Sigmoid colon (tissue), 6 donors: ENCODE measurements at regions not wholly inside any gene's neighbourhood (a gene's known extent, or its start where the extent isn't known, plus 50 kb on each side); places are given as distances from the start of the nearest gene placed in this dataset.

ENCODE experiments used
- DNase-seq: peaks from one replicate; pipeline ENCODE4 v3.0.0-alpha.2; 2019
- H3K27ac ChIP-seq, 4 donors: fragments of 200-600 bp; sonication (generic); one replicate each; pipeline ENCODE4 v1.5.1; 2016 to 2019; ENCODE audit warnings: mild to moderate bottlenecking in 1 of 4
- H3K27me3 ChIP-seq, 3 donors: fragments of 200-600 bp; sonication (generic); one replicate each; pipeline ENCODE4 v1.5.1; 2019; ENCODE audit warnings: mild to moderate bottlenecking in 1 of 3
- H3K36me3 ChIP-seq, 4 donors: fragments of 200-600 bp; sonication (generic); one replicate each; pipeline ENCODE4 v1.5.1; 2016 to 2019
- H3K4me1 ChIP-seq, 4 donors: fragments of 200-600 bp; sonication (generic); one replicate each; pipeline ENCODE4 v1.5.1; 2017 to 2019
- H3K4me3 ChIP-seq, 4 donors: fragments of 200-600 bp; sonication (generic); one replicate each; pipeline ENCODE4 v1.5.1; 2017 to 2019; ENCODE audit warnings: mild to moderate bottlenecking in 2 of 4, moderate library complexity in 1 of 4
- H3K9me3 ChIP-seq, 4 donors: fragments of 200-600 bp in 3 of 4; sonication (generic) in 3 of 4; one replicate each; pipeline versions ENCODE4 v1.5.1 to v1.6.1; 2013 to 2019
- EP300 ChIP-seq, 4 donors: sonication (generic); formaldehyde crosslinking; IDR thresholded peaks; one replicate each; pipeline ENCODE4 v1.6.1; 2017; ENCODE audit warnings: antibody characterized with exemption in 4 of 4
- POLR2A ChIP-seq, 2 donors: fragments of 450-650 bp; IDR thresholded peaks; one replicate each; pipeline ENCODE4 v1.6.1; 2016; ENCODE audit warnings: antibody characterized with exemption in 2 of 2, mild to moderate bottlenecking in 2 of 2, moderate library complexity in 2 of 2
- POLR2AphosphoS5 ChIP-seq, 4 donors: sonication (generic); formaldehyde crosslinking; IDR thresholded peaks; one replicate each; pipeline ENCODE4 v1.6.1; 2017; ENCODE audit warnings: antibody characterized with exemption in 4 of 4
- WGBS, 2 donors: extraction: QIAGEN DNeasy Blood & Tissue Kit; methylation state at CpG; one replicate each; pipeline ENCODE4 v1.1.7; 2013; 5-methylcytosine and 5-hydroxymethylcytosine counted together
- intact Hi-C: fragments of 100-400 bp; cut with DNase I; formaldehyde crosslinking; loops from one replicate; pipeline ENCODE4 v1.15.1; 2023
- TF ChIP-seq, protein P1 (sequence below), 4 experiments: fragments of 450-650 bp in 3 of 4; fragments of 200-600 bp in 1 of 4; IDR thresholded peaks; one replicate each; pipeline ENCODE4 v1.5.1; 2016 to 2019; ENCODE audit warnings: antibody characterized with exemption in 4 of 4, mild to moderate bottlenecking in 3 of 4, moderate library complexity in 2 of 4
- donor health status: healthy with polysubstance abuse.
- donor health status: healthy.

DNA sequence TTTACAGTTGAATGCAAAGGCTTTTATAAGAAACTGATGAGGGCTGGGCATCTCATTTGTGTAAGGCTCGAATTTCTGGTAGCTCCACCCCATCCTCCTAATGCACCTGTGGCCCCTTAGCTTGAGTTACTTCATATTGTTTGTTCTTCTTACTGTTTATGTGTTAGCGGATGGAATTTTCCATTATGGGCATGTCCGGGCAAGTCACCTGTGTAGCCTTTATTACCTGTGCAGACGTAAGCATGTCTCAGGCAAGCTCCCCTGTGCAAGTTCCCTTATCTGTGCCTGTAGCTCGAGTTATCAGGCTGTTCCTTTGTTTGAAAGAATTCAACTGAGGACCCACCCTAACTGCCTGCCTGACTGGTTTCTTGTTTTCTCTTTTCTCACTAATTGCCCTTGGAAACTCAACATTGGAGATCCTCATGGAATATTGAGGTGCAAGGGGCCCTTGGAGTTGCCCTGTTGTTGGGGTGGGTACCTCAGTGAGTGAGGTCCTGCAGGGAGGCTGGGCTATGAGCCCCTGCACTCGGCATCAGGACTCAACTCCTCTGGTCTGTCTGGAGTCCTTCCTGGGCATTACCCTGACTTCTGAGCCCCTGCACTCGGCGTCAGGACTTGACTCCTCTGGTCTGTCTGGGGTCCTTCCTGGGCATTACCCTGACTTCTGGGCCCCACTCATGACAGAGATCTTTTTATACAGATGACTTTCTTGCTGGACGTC lies 207.9 kb upstream of the SULF2 start:
- H3K36me3 ChIP-seq = no peaks in the 10 kb centered on the region
- 55 to 77% methylated on average over 9 of the region's 9 CpGs for WGBS, 2 donors
- intact Hi-C loops = no loop called here
- no peak overlapping the region for H3K27ac ChIP-seq
- no peaks in the 10 kb centered on the region for H3K27me3 ChIP-seq
- peaks cover 0 to 6% (median 1%) of the 10 kb centered on the region in 4 donors for H3K9me3 ChIP-seq
- H3K4me1 ChIP-seq = peaks cover 0 to 9% (median 0%) of the 10 kb centered on the region in 4 donors
- H3K4me3 ChIP-seq = no peak overlapping the region
- no peak for DNase-seq
- TF ChIP-seq EP300 (IDR thresholded peaks at IDR 0.05) (no peak), POLR2A (IDR thresholded peaks at IDR 0.05) (no peak), POLR2AphosphoS5 (IDR thresholded peaks at IDR 0.05) (no peak)
- TF ChIP-seq, protein P1, sequence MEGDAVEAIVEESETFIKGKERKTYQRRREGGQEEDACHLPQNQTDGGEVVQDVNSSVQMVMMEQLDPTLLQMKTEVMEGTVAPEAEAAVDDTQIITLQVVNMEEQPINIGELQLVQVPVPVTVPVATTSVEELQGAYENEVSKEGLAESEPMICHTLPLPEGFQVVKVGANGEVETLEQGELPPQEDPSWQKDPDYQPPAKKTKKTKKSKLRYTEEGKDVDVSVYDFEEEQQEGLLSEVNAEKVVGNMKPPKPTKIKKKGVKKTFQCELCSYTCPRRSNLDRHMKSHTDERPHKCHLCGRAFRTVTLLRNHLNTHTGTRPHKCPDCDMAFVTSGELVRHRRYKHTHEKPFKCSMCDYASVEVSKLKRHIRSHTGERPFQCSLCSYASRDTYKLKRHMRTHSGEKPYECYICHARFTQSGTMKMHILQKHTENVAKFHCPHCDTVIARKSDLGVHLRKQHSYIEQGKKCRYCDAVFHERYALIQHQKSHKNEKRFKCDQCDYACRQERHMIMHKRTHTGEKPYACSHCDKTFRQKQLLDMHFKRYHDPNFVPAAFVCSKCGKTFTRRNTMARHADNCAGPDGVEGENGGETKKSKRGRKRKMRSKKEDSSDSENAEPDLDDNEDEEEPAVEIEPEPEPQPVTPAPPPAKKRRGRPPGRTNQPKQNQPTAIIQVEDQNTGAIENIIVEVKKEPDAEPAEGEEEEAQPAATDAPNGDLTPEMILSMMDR (IDR thresholded peaks at IDR 0.05) = no peak

DNA sequence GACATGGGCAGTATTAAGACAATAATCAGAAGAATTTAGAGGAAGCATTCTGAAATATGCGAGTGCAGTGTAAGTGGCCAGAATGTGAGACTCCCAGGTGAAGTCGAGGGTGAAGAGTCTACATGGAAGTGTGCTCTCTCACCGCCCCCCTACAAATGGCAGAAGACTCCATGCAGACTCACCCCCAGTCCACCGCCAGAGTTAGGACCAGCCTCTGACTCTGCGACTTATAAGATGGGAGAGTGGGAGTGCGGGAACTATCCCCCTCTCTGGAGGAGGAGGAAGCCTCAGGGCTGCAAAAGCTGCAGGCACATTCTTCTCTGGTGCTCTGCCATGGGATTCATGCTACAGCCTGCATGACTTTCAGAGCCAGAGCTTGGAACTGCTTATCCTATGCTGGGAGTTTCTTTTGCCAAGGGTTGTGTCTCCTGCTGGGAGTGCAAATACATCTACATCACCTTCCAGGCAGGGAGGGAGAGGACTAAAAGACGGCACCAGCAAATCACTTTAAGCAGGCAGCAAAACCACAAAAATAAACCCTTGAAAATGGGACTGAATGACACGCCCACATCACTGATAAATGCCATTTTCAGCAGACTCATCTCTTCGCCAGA lies 206.7 kb upstream of the SULF2 start:
- 85 to 87% methylated on average over 9 of the region's 9 CpGs for WGBS, 2 donors
- H3K27ac ChIP-seq = no peak overlapping the region

DNA sequence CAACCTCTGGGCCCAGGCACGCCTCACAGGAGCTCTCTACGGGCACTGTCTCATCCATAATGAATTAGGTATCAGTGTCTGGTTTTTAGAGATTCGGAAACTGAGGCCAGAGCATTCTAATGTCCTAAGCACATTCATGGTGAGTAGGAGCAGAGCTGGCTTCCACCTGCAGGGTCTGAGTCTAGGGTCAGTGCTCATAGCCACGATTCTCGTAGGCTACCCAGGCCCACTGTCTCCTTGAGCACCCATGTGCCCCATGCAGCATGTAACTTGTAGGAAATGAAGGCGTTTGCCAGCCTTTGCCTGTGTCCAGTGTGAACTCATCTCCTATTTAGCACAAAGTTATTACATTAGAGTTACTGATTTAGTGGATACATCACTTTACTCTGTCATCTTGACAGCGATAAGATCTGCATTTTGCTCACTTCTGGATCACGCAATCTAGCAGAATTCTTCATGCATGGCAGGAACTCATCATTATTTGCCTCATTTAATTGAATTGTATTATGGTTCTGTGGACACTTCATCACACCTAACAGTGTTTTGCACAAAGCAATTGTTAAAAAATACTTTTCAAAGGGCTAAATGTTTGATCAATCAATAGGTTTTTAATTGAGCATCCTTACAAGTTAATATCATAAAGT lies 205.3 kb upstream of the SULF2 start:
- 52 to 89% methylated on average over 8 of the region's 8 CpGs for WGBS, 2 donors

More for the DNA sequence above, 206.7 kb upstream of the SULF2 start:
- TF ChIP-seq, protein P1 (IDR thresholded peaks at IDR 0.05) = no peak
- no peak for TF ChIP-seq EP300 (IDR thresholded peaks at IDR 0.05)
- no peak for TF ChIP-seq POLR2A (IDR thresholded peaks at IDR 0.05)
- TF ChIP-seq POLR2AphosphoS5 (IDR thresholded peaks at IDR 0.05) = no peak
- intact Hi-C loops = no loop called here
- H3K36me3 ChIP-seq = no peaks in the 10 kb centered on the region
- H3K4me3 ChIP-seq = no peak overlapping the region
- DNase-seq = no peak
- peaks cover 0 to 9% (median 0%) of the 10 kb centered on the region in 4 donors for H3K4me1 ChIP-seq
- peaks cover 0 to 6% (median 1%) of the 10 kb centered on the region in 4 donors for H3K9me3 ChIP-seq
- no peaks in the 10 kb centered on the region for H3K27me3 ChIP-seq

DNA sequence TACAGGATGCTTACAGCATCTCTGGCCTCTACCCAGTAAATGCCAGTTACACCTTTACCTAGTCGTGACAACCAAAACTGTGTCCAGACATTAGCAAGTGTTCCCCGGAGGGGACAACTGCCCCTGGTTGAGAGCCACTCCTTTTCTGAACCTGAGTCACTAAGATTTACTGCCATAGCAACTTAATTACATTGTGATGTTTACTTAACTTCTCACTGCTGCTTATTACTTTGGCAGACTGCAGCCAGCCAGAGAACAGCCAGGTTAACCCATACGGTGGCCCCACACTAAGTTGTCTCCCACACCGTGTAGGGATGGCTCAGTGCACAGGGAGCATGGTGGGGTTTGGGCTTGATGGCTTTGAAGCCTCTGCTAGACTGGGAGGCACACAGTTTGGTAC lies 204.7 kb upstream of the SULF2 start:
- Histone ChIP-seq H3K9me3 (peaks cover 0 to 6% (median 1%) of the 10 kb centered on the region in 4 donors), H3K27me3 (no peaks in the 10 kb centered on the region), H3K4me1 (peaks cover 0 to 15% (median 4%) of the 10 kb centered on the region in 4 donors), H3K4me3 (no peak overlapping the region), H3K27ac (no peak overlapping the region), H3K36me3 (no peaks in the 10 kb centered on the region)
- 10 to 60% methylated on average over 4 of the region's 4 CpGs for WGBS, 2 donors
- intact Hi-C loops = no loop called here
- no peak for DNase-seq
- TF ChIP-seq, protein P1 (IDR thresholded peaks at IDR 0.05) = no peak
- TF ChIP-seq POLR2AphosphoS5 (IDR thresholded peaks at IDR 0.05) (peak in 1 of 4 donors; percentile 26), POLR2A (IDR thresholded peaks at IDR 0.05) (no peak), EP300 (IDR thresholded peaks at IDR 0.05) (no peak)

More for the DNA sequence above, 205.3 kb upstream of the SULF2 start:
- no peak overlapping the region for H3K27ac ChIP-seq
- TF ChIP-seq POLR2A (IDR thresholded peaks at IDR 0.05) (no peak), EP300 (IDR thresholded peaks at IDR 0.05) (no peak)
- intact Hi-C loops = no loop called here
- no peaks in the 10 kb centered on the region for H3K36me3 ChIP-seq
- peaks cover 0 to 6% (median 1%) of the 10 kb centered on the region in 4 donors for H3K9me3 ChIP-seq
- H3K4me3 ChIP-seq = no peak overlapping the region
- DNase-seq = no peak
- H3K4me1 ChIP-seq = peaks cover 0 to 9% (median 0%) of the 10 kb centered on the region in 4 donors
- H3K27me3 ChIP-seq = no peaks in the 10 kb centered on the region

DNA sequence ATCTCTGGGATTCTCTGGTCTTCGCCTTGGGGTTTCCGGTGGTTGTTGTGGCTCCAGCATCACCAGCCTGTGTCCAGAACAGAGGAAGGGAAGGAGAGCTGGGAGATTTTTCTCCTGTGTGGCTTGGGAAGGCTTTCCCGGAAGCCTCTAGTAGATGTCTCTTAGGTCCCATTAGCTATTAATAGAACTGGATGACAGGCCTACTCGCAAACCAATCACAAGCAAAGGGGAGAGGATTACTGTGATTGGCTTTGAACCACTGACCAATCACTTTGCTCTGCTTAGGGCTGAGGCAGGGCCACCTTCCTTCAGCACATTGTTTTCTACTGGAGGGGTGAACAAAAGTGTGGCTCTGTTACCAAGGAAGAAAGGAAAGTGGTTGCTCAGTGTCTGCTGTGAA lies 203.4 kb upstream of the SULF2 start:
- intact Hi-C loops = no loop called here
- WGBS, 2 donors = 72% methylated on average over 4 of the region's 4 CpGs
- peaks cover 0 to 6% (median 1%) of the 10 kb centered on the region in 4 donors for H3K9me3 ChIP-seq

More for the DNA sequence above, 203.4 kb upstream of the SULF2 start:
- Histone ChIP-seq H3K4me1 (peaks cover 0 to 16% (median 6%) of the 10 kb centered on the region in 4 donors), H3K27me3 (no peaks in the 10 kb centered on the region), H3K36me3 (no peaks in the 10 kb centered on the region), H3K27ac (no peak overlapping the region), H3K4me3 (no peak overlapping the region)
- no peak for DNase-seq
- TF ChIP-seq POLR2A (IDR thresholded peaks at IDR 0.05) (no peak), POLR2AphosphoS5 (IDR thresholded peaks at IDR 0.05) (no peak)
- TF ChIP-seq, protein P1 (IDR thresholded peaks at IDR 0.05) = no peak
